Right cardiac atrium (tissue), 5 donors: ENCODE measurements at regions not wholly inside any gene's neighbourhood (a gene's known extent, or its start where the extent isn't known, plus 50 kb on each side); places are given as distances from the start of the nearest gene placed in this dataset.

Experiments
- ATAC-seq, 2 donors: fragments of 200-7000 bp; cut with Tn5 transposase; one replicate each; pipeline versions ENCODE4 v1.8.0 to v1.9.1; 2020; ENCODE audit warnings: moderate library complexity in 2 of 2, mild to moderate bottlenecking in 1 of 2
- DNase-seq, 3 donors: peaks; one replicate each; pipeline ENCODE4 v3.0.0-alpha.2; 2020
- H3K27ac ChIP-seq: one replicate; pipeline ENCODE4 v1.5.1; 2013; ENCODE audit warnings: mild to moderate bottlenecking, low read length, control low read depth, moderate library complexity
- H3K27me3 ChIP-seq: one replicate; pipeline ENCODE4 v1.6.1; 2013; ENCODE audit not compliant: control insufficient read depth, insufficient read depth
- H3K4me1 ChIP-seq: one replicate; pipeline ENCODE4 v1.6.1; 2013; ENCODE audit warnings: low read length; ENCODE audit not compliant: control insufficient read depth, insufficient read depth
- H3K4me3 ChIP-seq: one replicate; pipeline ENCODE4 v1.5.1; 2013; ENCODE audit warnings: low read length, control low read depth
- H3K9me3 ChIP-seq: one replicate; pipeline ENCODE4 v1.6.1; 2013; ENCODE audit warnings: low read length; ENCODE audit not compliant: control insufficient read depth
- WGBS: extraction: QIAGEN DNeasy Blood & Tissue Kit; methylation state at CpG from one replicate; pipeline ENCODE4 v1.1.7; 2013; 5-methylcytosine and 5-hydroxymethylcytosine counted together
- intact Hi-C, 4 donors: fragments of 100-400 bp; cut with DNase I; formaldehyde crosslinking; loops; one replicate each; pipeline versions ENCODE4 v1.11.0 to v1.14.0; 2022 to 2023
- donor health status: healthy with polysubstance abuse.
- donor health status: DM: no; HTN: yes; CAD: no.
- donor health status: DM: no; HTN: no; CAD: no.
- donor health status: DM: no; HTN: yes; CAD: no; lungs with severe emphysema.
- donor health status: DM: yes; HTN: yes; CAD: no.

GRCh38 chr20:20827992-20828597 lies 115.7 kb upstream of the RALGAPA2 start:
- WGBS = 66% methylated on average over 4 of the region's 4 CpGs
- no peak for ATAC-seq
- DNase-seq = no peak
- H3K27me3 ChIP-seq = no peaks in the 10 kb centered on the region
- H3K4me1 ChIP-seq = peaks cover 2% of the 10 kb centered on the region
- H3K9me3 ChIP-seq = no peaks in the 10 kb centered on the region
- H3K4me3 ChIP-seq = no peak overlapping the region
- no peak overlapping the region for H3K27ac ChIP-seq
- intact Hi-C loops = no loop called here

GRCh38 chr20:20824924-20825584 lies 112.6 kb upstream of the RALGAPA2 start:
- H3K27ac ChIP-seq = no peak overlapping the region
- no peaks in the 10 kb centered on the region for H3K27me3 ChIP-seq
- peak; percentile 63 to 82 (median 78) for DNase-seq
- peak; percentile 75 to 83 for ATAC-seq
- peak overlapping the region; percentile 5 for H3K4me3 ChIP-seq
- H3K4me1 ChIP-seq = peaks cover 4% of the 10 kb centered on the region
- intact Hi-C loops = loop anchor here (1.0 to 5.0 kb wide), 3 partner anchors 158 to 161 kb away; no protein-coding TSS in a partner anchor
- no peaks in the 10 kb centered on the region for H3K9me3 ChIP-seq
- 14% methylated on average over 18 of the region's 18 CpGs for WGBS

GRCh38 chr20:20823476-20823881 lies 111.0 kb upstream of the RALGAPA2 start:
- H3K4me1 ChIP-seq = peaks cover 4% of the 10 kb centered on the region
- H3K27ac ChIP-seq = no peak overlapping the region
- H3K9me3 ChIP-seq = no peaks in the 10 kb centered on the region
- WGBS = 86% methylated on average over 11 of the region's 11 CpGs
- no peaks in the 10 kb centered on the region for H3K27me3 ChIP-seq
- no peak overlapping the region for H3K4me3 ChIP-seq
- DNase-seq (no peak), ATAC-seq (peak in 1 of 2 donors; percentile 8)
- intact Hi-C loops = loop anchor here in 1 of 4 donors (5.0 kb wide), 1 partner anchor 156 kb away; no protein-coding TSS in a partner anchor

GRCh38 chr20:20821484-20822260 lies 109.2 kb upstream of the RALGAPA2 start:
- Histone ChIP-seq H3K9me3 (no peaks in the 10 kb centered on the region), H3K27ac (no peak overlapping the region), H3K4me3 (no peak overlapping the region), H3K27me3 (no peaks in the 10 kb centered on the region), H3K4me1 (peaks cover 4% of the 10 kb centered on the region)
- ATAC-seq (no peak), DNase-seq (no peak)
- 75% methylated on average over 12 of the region's 12 CpGs for WGBS
- intact Hi-C loops = loop anchor here in 1 of 4 donors (5.0 kb wide), 1 partner anchor 154 kb away; no protein-coding TSS in a partner anchor

- H3K27ac ChIP-seq = no peak overlapping the region
- no peak for ATAC-seq
- peaks cover 4% of the 10 kb centered on the region for H3K4me1 ChIP-seq
- H3K27me3 ChIP-seq = no peaks in the 10 kb centered on the region
- DNase-seq = no peak
- no peaks in the 10 kb centered on the region for H3K9me3 ChIP-seq
- intact Hi-C loops = loop anchor here in 1 of 4 donors (5.0 kb wide), 1 partner anchor 154 kb away; no protein-coding TSS in a partner anchor
- H3K4me3 ChIP-seq = no peak overlapping the region
- WGBS = 67% methylated on average over 9 of the region's 9 CpGs
These were observed 108.5 kb upstream of the RALGAPA2 start for GRCh38 chr20:20820785-20821483.

- DNase-seq (no peak), ATAC-seq (peak in 1 of 2 donors; percentile 43)
- H3K27ac ChIP-seq = no peak overlapping the region
- no peak overlapping the region for H3K4me3 ChIP-seq
- no peaks in the 10 kb centered on the region for H3K27me3 ChIP-seq
- no peaks in the 10 kb centered on the region for H3K9me3 ChIP-seq
- intact Hi-C loops = loop anchor here in 1 of 4 donors (5.0 kb wide), 1 partner anchor 153 kb away; no protein-coding TSS in a partner anchor
- 59% methylated on average over 10 of the region's 10 CpGs for WGBS
- peaks cover 4% of the 10 kb centered on the region for H3K4me1 ChIP-seq
These were observed 107.7 kb upstream of the RALGAPA2 start for GRCh38 chr20:20820104-20820503.

GRCh38 chr20:20816969-20817755 lies 104.7 kb upstream of the RALGAPA2 start:
- WGBS = 62% methylated on average over 4 of the region's 4 CpGs
- DNase-seq (no peak), ATAC-seq (no peak)
- Histone ChIP-seq H3K4me3 (no peak overlapping the region), H3K9me3 (no peaks in the 10 kb centered on the region), H3K27me3 (no peaks in the 10 kb centered on the region), H3K27ac (no peak overlapping the region), H3K4me1 (peaks cover 2% of the 10 kb centered on the region)
- intact Hi-C loops = no loop called here

- no peak overlapping the region for H3K27ac ChIP-seq
- no peak for DNase-seq
- H3K27me3 ChIP-seq = no peaks in the 10 kb centered on the region
- no peak overlapping the region for H3K4me3 ChIP-seq
- H3K4me1 ChIP-seq = peaks cover 2% of the 10 kb centered on the region
- H3K9me3 ChIP-seq = no peaks in the 10 kb centered on the region
- ATAC-seq = no peak
- intact Hi-C loops = no loop called here
- 75% methylated on average over 4 of the region's 4 CpGs for WGBS
These were observed 103.4 kb upstream of the RALGAPA2 start for GRCh38 chr20:20815711-20816455.

- Histone ChIP-seq H3K4me3 (no peak overlapping the region), H3K27ac (no peak overlapping the region), H3K9me3 (no peaks in the 10 kb centered on the region), H3K4me1 (no peaks in the 10 kb centered on the region), H3K27me3 (no peaks in the 10 kb centered on the region)
- ATAC-seq (no peak), DNase-seq (no peak)
- 72% methylated on average over 4 of the region's 4 CpGs for WGBS
- intact Hi-C loops = no loop called here
These were observed 102.2 kb upstream of the RALGAPA2 start for GRCh38 chr20:20814685-20815084.
